Lung microvascular endothelial cell (primary cell): ENCODE measurements at regions not wholly inside any gene's neighbourhood (a gene's known extent, or its start where the extent isn't known, plus 50 kb on each side); places are given as distances from the start of the nearest gene placed in this dataset.
A peak's percentile ranks its signal among the peaks of the same experiment; 100 is the strongest.

ENCODE experiments used
- DNase-seq, 2 donors: peaks; one replicate each; pipeline versions ENCODE4 v3.0.0 to v3.0.0-alpha.2; 2010; ENCODE audit warnings: low read depth in 2 of 2

- DNase-seq = no peak
Observed at GRCh38 chr7:26011039-26011696, 140.8 kb upstream of the NFE2L3 start.

GRCh38 chr7:26013551-26014083 lies 138.4 kb upstream of the NFE2L3 start:
- no peak for DNase-seq

DNA sequence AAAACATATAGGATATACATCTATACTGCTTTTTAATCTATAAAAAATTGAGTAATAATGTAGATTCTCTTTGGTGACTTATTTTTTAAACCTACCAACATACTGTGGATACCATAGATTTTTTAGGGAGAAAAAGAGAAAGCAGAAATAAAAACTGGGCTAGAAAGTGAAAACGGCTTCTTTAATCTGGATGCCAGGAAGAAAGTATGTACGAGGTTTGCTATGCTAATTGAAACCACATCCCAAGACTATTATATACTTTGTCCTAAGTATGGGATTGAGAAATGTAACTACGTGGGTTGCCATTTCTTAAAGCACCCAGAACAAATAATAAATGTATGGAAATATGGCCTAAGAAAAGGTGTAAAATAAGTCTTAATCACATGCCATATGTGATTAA lies 129.0 kb upstream of the NFE2L3 start:
- no peak for DNase-seq

GRCh38 chr7:26029911-26030310 lies 122.1 kb upstream of the NFE2L3 start:
- DNase-seq = no peak

DNA sequence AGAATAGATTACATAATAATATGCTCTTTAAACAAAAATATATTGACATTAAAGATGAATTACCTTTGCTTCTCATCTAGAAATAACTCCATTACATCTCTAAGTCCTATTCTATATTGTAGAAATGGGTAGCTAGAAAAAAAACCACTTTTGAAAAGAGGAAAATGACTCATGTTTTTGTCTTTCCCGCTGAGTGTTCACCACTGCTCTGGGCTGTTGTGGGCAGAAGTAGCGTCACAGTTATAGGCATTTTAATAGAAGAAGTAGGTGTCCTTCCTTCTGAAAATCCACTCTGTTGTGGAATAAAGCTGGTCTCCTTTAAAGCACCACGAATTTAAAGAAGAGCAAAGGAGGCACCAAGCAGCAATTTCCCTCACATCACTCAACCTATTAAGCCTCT lies 117.6 kb upstream of the NFE2L3 start:
- DNase-seq = peak in 1 of 2 donors; percentile 14

GRCh38 chr7:26035552-26035951 lies 116.4 kb upstream of the NFE2L3 start:
- DNase-seq = no peak

DNA sequence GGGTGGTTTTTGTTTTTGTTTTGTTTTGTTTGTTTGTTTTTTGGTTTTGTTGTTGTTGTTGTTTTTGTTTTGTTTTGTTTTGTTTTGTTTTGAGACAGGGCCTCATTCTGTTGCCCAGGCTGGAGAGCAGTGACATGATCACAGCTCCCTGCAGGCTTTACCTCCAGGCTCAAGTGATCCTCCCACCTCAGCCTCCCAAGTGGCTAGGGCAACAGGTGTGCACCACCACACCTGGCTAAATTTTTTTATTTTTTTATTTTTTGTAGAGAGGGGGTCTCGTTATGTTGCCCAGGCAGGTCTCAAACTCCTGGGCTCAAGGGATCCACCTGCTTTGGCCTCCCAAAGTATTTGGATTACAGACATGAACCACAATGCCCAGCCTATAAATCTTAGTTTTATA lies 115.9 kb upstream of the NFE2L3 start:
- DNase-seq = no peak

DNA sequence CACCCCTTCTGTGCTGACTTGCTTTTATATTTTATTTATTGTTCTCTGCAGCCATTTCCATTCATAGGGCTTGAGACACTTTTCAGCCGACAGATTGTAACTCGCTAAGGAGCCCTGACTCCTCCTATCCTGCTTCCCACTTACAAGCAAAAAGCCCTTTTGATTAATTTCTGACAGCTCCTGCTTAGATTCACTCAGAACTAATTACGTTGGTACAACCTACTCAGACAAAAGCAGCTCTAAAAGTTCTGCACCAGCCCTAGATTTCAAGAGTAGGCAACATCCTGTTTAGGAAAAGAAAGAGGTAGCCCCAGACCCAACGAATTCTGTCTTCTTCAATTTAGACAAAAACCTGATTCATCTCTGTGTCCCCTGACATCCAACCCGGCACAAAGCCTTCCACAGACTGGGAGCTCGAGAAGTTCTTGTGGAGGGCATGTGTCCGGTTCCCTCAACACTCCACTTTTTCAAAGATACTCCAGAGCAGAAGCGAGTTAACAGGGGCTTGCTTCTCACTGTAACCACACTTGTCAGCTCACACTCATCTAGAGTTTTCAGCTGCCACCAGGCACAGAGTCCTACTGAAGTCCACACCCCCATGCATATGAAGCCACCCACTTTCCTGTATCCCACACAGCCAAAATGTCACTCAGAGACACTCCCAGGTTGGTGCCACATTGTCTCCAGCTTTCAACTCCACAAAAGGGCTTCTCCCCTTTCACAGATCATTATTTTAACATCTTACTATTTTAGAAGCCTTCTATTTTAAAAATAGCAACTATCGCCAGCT lies 113.6 kb upstream of the NFE2L3 start:
- DNase-seq = no peak

DNA sequence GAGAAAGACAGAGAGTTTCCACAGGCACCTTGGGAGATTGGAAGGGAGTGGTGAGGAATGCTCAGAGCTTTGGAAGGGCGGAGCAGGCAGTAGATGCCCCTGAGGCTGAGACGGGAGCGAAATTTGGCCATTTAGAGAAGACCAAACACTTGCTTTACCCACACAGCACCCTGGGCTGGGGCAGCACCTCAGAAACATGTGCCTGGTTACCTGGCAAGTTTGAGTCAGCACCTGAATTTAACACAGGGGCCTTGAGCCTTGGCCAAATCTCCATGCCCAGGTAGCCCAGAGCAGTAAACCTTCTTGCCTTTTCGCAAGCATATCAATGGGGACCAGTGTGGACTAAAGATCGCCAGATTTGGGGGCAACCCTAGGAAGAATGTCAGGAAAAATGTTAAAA lies 111.9 kb upstream of the NFE2L3 start:
- DNase-seq = no peak

- DNase-seq = no peak
Observed at GRCh38 chr7:26042237-26042636, 109.8 kb upstream of the NFE2L3 start.

DNA sequence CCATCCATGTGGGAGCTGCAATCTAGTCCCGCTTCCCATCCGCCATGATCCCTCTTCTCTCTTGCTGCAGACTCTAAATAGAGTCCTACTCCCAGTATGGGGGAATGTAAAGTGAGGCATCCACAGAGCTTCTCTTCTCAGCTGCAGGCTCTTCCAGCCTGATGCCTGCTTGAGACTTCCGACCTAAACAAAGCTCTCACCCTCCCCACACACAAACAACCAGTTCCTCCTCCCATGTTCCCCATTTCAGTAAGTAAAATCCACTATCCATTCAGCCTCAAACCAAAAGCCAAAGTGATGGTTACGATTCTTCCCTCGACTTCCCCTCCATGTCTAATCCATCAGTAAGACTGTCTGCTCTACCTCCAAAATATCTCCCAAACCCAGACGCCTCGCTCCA lies 108.2 kb upstream of the NFE2L3 start:
- DNase-seq = no peak

DNA sequence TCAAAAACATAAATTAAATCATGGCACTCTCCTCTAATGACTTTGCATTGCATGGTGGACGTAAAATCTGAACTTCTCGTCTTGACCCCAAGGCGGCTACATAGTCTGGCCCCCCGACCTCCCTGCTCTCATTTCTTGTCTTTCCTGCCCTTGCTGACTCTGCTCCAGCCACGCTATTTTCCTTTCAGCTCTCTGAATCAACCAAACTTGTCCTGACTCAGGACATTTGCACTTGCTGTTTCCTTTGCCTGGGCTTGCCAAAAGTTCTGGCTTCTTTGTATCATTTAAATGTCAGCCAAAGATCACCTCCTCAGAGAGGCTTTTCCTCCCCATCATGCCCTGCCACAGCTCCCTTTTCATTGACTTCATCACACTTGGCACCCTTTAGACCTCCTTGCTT lies 107.7 kb upstream of the NFE2L3 start:
- no peak for DNase-seq

DNA sequence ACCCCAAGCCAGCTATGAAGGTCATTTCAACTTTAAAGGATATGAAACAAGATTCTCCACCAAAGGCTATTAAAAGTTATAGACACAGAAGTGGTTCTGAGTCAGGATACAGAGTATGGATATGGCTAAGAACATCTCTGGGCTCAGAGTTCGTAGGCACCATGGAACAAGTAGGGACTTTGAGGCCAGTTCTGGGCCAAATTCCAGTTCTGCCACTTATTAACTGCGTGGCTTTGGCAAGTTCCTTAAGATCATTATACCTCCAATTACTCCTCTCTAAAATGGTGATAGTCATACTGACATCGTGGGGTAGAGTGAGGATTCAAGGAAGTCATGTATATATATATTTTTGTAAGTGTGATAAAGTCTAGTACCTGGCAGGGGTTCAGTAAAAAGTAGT lies 105.8 kb upstream of the NFE2L3 start:
- DNase-seq = no peak

- DNase-seq = no peak
Observed at GRCh38 chr7:26046878-26047277, 105.1 kb upstream of the NFE2L3 start.

DNA sequence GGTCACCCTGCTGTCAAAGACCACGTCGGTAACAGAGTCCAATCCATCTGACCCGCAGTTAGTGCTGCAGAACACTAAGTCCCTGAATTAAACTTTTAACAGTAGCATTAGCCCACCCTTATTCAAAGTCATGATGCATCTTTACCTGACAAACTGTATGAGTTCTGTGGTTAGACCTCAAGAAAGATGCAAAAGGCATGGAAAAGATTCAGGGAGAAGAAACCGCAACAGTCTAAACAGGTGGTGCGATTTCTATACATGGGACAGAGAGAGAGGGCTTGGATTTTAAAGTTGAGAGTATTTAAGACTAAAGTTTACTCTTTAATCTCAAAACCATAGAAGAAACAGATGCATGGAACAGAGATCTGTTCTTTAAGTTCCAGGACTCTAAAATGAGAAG lies 103.3 kb upstream of the NFE2L3 start:
- DNase-seq = no peak

- no peak for DNase-seq
Observed at GRCh38 chr7:26049081-26049480, 102.9 kb upstream of the NFE2L3 start.

DNA sequence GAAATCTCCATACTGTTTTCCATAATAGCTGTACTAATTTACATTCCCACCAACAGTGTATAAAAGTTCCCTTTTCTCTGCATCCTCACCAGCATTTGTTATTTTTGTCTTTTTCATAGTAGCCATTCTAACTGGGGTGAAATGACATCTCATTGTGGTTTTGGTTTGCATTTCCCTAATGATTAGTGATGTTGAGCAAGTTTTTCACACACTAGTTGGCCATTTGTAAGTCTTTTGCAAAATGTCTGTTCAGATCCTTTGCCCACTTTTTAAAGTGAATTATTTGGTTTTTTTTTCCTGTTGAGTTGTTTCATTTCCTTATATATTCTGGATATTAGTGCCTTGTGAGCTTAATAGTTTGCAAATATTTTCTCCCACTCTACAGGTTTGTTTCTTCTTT lies 101.0 kb upstream of the NFE2L3 start:
- DNase-seq = no peak

DNA sequence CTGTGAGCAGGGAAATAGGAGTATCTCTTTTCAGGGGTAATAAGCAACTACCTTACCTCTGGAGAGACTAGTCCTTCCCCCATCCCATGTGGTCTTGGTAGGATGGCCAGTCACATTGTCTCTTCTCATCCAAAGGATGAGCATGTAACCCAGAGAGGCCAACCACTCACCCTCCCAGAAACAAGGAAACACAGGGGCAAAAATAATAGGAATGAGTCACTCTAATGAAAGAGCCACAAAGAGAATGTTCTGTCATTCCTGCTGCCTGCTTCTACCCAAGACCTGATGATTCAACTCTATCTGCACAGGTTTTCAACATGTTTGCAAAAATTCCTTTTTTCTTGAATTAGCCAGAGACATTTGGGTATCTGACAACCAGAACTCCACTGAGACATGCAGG lies 99.3 kb upstream of the NFE2L3 start:
- no peak for DNase-seq

GRCh38 chr7:26054386-26054785 lies 97.6 kb upstream of the NFE2L3 start:
- no peak for DNase-seq

DNA sequence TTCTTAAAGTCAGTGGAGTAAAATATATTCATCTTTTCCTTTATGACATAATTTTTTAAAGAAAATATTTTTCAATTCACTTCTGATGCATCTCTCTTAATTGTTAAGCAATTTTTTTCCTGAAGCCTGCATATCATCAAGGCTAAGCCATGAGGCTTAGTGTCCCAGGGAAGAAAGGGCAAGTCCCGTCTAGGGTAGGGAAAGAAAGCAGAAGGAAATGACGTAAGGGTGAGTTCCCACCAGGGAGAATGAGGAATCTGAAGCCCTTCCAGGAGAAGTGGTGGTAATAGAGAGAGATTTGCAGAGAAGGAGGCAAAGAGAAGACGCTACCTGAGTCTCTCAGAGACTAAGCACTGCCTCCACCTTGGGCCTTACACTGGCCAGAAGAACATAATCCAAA lies 96.8 kb upstream of the NFE2L3 start:
- no peak for DNase-seq

GRCh38 chr7:26060733-26061677 lies 91.0 kb upstream of the NFE2L3 start:
- DNase-seq = no peak
